HG02840 (cell line): ENCODE measurements at regions not wholly inside any gene's neighbourhood (a gene's known extent, or its start where the extent isn't known, plus 50 kb on each side); places are given as distances from the start of the nearest gene placed in this dataset.

Source experiments
- ATAC-seq: cut with Tn5 transposase; IDR thresholded peaks from one replicate; pipeline ENCODE4 v1.9.1; 2021; ENCODE audit warnings: mild to moderate bottlenecking, moderate library complexity, moderate number of reproducible peaks; ENCODE audit not compliant: unreplicated experiment, low FRiP score

- peak; percentile 79 for ATAC-seq
Observed at GRCh38 chr12:97404543-97404942, 58.1 kb upstream of the RMST start.

DNA sequence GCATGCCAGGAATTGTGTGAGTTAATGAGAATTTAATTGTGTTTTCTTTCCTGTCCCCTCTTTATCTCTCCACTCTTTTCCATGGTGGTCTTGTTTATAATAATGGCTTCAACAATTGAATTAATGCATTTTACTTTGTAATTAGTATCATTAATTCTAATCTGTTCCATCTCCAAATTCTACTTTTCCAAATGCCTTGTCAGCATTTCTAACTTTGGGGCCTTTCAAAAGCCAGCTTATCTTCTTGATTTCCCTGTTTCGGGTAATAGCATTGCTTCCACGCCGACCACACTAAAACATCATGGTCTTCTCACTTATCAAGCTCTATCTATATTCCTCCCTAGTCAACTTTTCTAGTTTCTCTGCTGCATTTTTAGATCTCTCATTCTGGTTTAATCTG, 54.2 kb upstream of the RMST start:
- ATAC-seq = no peak

DNA sequence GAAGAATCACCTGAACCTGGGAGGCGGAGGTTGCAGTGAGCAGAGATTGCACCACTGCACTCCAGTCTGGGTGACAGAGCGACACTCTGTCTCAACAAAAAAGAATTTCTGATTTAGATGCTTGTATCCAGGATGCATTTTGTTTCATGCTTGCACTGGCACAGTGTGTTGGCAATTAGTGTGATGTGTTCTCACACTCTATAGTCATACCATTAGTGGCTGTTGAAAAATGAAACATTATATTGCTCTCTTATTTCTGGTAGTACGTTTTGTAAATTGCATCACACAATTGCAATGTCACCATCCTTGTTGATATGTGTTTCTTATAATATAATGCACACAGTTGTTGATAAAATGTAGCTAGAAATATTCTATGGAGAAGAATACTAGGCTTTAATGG, 51.3 kb upstream of the RMST start:
- no peak for ATAC-seq
